Keratinocyte (primary cell): ENCODE measurements at regions not wholly inside any gene's neighbourhood (a gene's known extent, or its start where the extent isn't known, plus 50 kb on each side); places are given as distances from the start of the nearest gene placed in this dataset.

Source experiments
- CTCF ChIP-seq, 3 experiments: IDR thresholded peaks in 1 of 3; conservative IDR thresholded peaks in 1 of 3; optimal IDR thresholded peaks in 1 of 3; 2 replicates in 2 of 3; 3 replicates in 1 of 3; pipeline versions ENCODE3 to v1.5.1; 2011; ENCODE audit warnings: low read length in 3 of 3, mild to moderate bottlenecking in 3 of 3, moderate library complexity in 2 of 3, control low read depth in 1 of 3, inconsistent platforms in 1 of 3; ENCODE audit not compliant: insufficient read depth in 2 of 3; ENCODE audit errors: extremely low read depth in 1 of 3
- EZH2 ChIP-seq: IDR thresholded peaks from one replicate; pipeline ENCODE4 v1.6.1; 2012; ENCODE audit warnings: inconsistent platforms, mild to moderate bottlenecking, low read length, moderate library complexity

DNA sequence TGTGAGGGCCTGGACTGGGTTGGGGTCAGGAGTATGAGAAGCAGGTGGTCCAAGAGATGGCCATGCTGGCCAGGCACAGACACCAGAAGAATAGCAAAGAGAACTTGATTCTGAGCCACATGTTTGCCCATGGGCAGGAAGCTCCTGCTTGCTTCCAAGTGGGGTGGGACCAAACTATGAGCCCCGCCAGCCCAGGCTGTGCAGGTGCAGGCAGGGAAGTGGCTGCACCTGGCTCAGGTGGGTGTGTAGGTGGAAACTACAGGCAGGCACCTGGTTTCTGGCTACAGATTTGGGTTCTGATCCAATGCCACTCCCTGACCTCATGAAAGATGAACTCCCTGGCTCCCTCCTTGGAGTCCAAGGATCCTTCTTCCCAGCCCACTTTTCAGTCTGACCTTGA lies 207.9 kb upstream of the KLF3 start:
- no peak for TF ChIP-seq CTCF (optimal IDR thresholded peaks at IDR 0.05 in 1 of 3, IDR thresholded peaks at IDR 0.05 in 1 of 3, conservative IDR thresholded peaks at IDR 0.05 in 1 of 3; ENCODE audit: extremely low read depth in 1 of 3, insufficient read depth in 2 of 3, low read length in 3 of 3)
- TF ChIP-seq EZH2: no peak
